ENCODE measurements at regions not wholly inside any gene's neighbourhood (a gene's known extent, or its start where the extent isn't known, plus 50 kb on each side); places are given as distances from the start of the nearest gene placed in this dataset.

- FAIRE-seq (no peak), DNase-seq (ENCODE audit: insufficient read length, low spot score) (no peak)
- no peak for TF ChIP-seq CTCF (IDR thresholded peaks at IDR 0.05; ENCODE audit: insufficient read depth, missing control alignments)
These were observed 161.7 kb upstream of the MYT1L start for GRCh38 chr2:2492800-2493199.

DNA sequence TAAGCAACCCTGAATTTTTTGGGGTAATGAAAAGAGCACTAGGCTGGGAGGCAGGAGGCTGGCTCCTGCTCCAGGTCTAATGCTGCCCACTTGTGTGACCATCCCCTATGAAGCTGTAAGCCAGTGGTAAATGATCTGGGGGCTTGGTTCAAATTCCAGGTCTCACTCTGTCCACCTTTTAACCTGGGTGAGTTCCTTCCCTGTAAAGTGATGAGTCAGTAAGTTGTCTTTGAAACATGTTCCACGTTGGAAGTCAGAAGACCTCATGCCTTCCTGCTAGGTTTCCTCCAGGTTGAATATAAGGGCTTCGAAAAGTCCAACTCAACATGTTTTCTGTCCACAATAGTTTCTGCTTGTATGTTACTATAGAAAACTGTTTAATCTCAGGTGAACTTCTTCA lies 160.9 kb upstream of the MYT1L start:
- TF ChIP-seq CTCF (IDR thresholded peaks at IDR 0.05; ENCODE audit: insufficient read depth, missing control alignments): no peak
- FAIRE-seq (no peak), DNase-seq (ENCODE audit: insufficient read length, low spot score) (no peak)

DNA sequence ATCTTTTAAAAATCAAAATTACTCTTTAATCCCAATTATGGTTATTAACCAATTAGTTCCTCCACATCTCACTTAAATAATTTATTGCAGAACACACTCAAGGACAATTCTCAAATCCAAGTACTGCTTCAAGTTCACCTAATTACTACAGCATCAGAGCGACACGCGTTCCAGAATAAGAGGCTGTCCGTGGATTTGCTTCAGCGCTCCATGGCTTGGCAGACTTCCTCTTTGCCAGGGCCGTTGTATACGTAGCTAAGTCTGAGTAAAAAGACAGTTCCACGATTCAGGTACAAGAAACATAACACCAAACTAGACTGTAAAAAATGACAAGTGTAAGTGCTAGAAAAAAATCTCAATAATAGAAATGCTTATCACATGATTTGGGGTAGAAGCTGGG lies 153.2 kb upstream of the MYT1L start:
- TF ChIP-seq CTCF (IDR thresholded peaks at IDR 0.05; ENCODE audit: insufficient read depth, missing control alignments): no peak
- no peak for FAIRE-seq
- DNase-seq (ENCODE audit: insufficient read length, low spot score): no peak

GRCh38 chr2:2482851-2483250 lies 151.8 kb upstream of the MYT1L start:
- DNase-seq (ENCODE audit: insufficient read length, low spot score) (no peak), FAIRE-seq (no peak)
- no peak for TF ChIP-seq CTCF (IDR thresholded peaks at IDR 0.05; ENCODE audit: insufficient read depth, missing control alignments)

DNA sequence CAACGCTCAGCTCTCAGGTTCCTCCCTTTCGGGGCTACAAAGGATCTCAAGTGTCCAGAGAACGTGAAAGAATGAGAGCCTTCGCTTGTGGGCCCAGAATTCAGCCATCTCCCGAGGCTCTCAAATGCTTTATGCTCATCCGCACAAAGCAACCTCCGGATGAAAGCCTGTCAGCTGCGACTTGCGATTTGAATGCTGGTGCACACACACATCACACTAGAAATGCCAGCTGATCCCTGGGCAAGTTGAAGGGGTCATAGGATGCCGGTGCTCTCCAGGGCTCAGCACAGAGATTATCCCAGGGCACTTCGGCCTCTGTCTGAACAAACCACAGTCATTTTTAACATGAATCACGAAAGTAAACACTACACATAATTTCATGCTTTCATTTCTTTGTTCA lies 141.8 kb upstream of the MYT1L start:
- DNase-seq (ENCODE audit: insufficient read length, low spot score): no peak
- no peak for FAIRE-seq
- no peak for TF ChIP-seq CTCF (IDR thresholded peaks at IDR 0.05; ENCODE audit: insufficient read depth, missing control alignments)

DNA sequence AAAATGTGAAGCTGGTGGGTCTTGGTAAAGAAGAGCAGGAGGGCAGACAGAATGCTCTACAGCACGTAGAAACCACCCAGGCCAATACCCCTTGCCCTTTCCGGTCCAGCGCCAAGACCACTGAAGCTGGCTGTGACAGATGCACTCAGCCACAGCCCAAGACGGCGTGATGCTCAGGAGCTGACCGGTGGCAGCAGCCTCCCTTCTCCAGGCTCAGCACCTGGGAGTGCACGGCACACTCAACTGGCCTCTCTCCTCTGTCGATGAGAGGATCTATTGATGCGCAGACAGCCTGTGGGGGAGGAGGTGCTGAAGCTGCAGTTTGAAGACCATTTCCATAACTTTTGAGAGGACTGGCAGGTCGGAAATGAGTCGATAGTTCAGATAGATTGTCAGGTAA lies 141.0 kb upstream of the MYT1L start:
- FAIRE-seq (no peak), DNase-seq (ENCODE audit: insufficient read length, low spot score) (no peak)
- no peak for TF ChIP-seq CTCF (IDR thresholded peaks at IDR 0.05; ENCODE audit: insufficient read depth, missing control alignments)

DNA sequence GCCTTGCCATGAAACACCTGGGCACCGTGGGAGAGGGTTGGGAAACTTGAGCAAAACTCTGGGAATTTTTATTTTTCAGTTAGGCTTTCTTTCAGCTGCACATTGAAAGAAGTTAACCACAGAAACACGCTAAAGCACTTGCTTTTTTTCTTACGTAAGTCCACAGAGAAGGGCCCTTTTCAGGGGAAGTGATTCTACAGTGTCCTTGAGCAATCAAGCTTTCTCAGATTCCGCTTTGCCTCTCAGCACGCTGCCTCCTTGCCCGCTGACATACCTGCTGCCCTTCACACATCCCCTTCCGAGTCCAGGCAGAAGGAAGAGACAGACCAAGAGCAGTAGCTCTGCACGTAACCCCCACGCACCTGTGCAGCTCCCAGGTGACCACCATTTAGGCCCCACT lies 135.5 kb upstream of the MYT1L start:
- DNase-seq (ENCODE audit: insufficient read length, low spot score) (no peak), FAIRE-seq (no peak)
- TF ChIP-seq CTCF (IDR thresholded peaks at IDR 0.05; ENCODE audit: insufficient read depth, missing control alignments): no peak

All from D721Med (cell line).